ENCODE measurements at regions not wholly inside any gene's neighbourhood (a gene's known extent, or its start where the extent isn't known, plus 50 kb on each side); places are given as distances from the start of the nearest gene placed in this dataset.
"Not testable (repeated sequence)": the region's sequence is repeated elsewhere in the genome, so short reads cannot be mapped to it uniquely, and the experiment has no call there.

- no peak for DNase-seq (ENCODE audit: low spot score)
These were observed 354.4 kb upstream of the WWC1 start for GRCh38 chr5:167936944-167937634.

GRCh38 chr5:167937635-167937998 lies 353.8 kb upstream of the WWC1 start:
- DNase-seq (ENCODE audit: low spot score): no peak

DNA sequence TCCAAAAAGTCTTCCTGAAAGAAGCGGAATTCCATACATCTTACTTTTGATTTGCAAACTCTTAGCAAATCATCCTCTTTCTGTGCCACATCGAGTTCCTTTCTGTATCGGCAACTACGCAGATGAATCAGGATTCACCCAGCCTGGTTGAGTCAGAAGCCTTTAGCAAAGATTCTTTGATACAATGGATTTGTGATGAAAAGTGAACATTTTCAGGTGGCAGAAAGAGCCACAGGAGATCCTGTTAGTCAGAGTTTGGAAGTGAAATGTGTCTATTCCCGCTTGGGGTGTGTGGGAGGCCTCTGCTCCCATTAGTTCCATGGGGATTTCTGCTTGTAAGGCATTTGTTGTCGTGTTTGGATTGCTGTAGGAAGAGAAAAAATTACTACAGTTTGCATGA lies 351.8 kb upstream of the WWC1 start:
- DNase-seq (ENCODE audit: low spot score): no peak

DNA sequence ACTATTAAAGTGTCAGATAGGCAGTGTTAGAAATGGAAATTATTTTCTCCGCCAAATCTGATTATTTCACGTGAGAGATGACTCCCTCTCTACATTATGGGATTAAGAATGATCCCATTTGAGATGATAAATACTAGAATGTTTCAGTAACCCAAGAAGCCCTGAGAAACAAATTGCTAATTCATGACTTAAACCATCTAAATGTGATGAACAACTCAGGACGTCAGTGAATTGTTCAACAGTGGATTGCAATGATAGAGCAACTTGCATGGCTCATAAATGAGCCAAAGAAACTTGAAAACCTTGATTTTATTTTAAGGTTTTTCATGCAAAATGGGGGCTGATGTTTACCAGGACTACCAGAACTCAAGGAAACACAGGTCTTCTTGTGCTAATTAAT lies 350.5 kb upstream of the WWC1 start:
- no peak for DNase-seq (ENCODE audit: low spot score)

DNA sequence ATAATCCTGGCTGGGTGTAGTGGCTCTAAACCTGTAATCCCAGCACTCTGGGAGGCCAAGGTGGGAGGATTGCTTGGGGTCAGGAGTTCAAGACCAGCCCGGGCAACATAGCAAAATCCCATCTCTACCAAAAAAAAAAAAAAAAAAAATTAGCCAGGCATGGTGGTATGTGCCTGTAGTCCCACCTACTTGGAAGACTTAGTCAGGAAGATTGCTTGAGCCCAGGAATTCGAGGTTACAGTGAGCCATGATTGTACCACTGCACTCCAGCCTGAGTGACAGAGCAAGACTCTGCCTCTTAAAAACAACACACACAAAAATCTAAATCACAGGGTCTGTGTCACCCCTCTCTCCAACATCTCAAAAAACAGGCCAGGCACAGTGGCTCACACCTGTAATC lies 349.9 kb upstream of the WWC1 start:
- DNase-seq (ENCODE audit: low spot score): not testable (repeated sequence)

GRCh38 chr5:167943343-167943742 lies 348.1 kb upstream of the WWC1 start:
- no peak for DNase-seq (ENCODE audit: low spot score)

DNA sequence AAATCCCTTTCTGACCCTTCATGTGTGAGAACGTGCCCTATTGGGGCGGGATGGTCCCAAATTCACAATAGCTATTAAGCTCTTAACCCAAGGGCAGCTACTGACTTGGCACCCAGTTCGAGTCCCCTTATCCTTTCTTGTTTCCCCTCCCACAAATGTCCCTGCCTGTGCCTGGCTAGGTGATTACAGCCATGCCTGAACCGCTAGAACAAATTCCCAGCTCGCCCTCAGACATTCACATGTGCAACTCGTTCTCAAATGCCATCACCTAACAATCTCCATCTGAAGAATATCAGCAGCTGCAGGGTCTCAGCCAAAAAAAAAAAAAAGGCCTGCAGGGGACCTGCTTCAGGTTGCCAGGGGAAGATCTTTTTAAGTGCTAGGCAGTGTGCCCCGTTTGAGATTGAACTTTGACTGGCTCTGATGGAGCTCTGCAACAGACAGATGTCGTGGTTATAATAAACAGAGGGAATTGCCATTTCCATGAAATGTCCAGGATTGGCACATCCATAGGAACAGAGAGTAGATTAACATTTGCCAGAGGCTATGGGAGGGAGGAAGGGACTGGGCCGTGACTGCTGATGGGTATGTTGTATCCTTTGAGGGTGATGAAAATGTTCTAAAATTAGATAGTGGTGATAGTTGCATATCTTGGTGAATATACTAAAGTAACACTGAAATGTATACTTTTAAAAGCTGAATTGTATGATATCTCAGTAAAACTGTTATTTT lies 347.2 kb upstream of the WWC1 start:
- DNase-seq (ENCODE audit: low spot score): no peak

DNA sequence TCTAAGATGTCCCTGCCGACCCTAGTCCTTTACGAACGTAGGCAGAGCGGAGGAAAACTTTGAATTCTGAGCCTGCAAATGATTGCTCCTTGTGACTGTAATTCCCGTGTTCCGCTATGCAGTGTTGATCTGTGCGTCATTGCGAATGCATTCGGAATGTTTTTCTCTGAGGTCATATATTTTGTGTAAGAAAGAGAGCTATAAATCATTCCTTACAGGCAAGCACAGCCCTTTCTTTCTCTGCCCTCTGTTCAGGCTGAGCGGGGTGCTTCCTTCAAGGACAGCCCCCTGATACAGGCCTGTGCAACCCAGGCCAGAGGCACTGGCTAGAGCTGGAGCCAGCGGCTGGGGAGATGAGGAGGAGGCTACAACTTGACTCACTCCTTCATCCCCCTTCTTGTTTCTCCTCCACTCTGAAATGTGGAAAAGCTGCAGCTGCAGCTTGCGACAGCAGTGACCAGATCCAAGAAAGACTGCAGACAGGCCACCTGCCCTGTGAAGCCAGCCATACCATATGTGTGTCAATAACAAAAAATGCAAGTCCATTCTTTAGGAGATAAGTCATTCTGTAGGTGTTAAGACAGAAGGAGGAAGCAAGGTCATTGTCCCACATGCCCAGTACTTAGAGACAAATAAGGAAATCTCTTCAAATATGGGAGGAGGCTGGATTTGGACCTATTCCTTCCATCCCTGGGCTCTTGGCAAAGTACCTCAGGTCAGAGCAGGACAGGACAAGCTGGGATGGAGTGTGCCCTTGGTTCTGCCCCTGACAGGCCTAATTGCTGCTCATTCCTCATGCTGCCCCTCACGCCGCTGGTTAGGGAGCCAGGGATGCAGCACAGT lies 345.7 kb upstream of the WWC1 start:
- DNase-seq (ENCODE audit: low spot score): no peak

DNA sequence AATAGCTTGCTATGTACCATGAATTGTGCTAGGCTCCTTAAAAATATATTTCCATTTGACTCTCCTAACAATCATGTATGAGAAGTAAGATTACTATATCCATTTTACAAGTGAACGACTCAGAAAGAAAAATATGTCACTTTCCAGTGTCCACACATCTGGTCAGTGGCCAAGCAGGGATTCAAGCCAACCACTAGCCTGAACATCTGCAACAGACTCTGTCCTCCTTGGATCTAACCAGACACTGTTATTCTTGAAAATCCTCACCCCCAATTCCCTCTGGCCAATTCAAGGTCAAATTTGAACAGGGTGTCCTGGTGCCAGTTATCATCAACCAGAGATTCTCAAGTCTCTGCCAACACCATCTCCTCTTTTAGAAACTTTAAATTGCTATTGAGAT lies 344.1 kb upstream of the WWC1 start:
- no peak for DNase-seq (ENCODE audit: low spot score)

GRCh38 chr5:167948251-167948650 lies 343.2 kb upstream of the WWC1 start:
- no peak for DNase-seq (ENCODE audit: low spot score)

- no peak for DNase-seq (ENCODE audit: low spot score)
These were observed 342.0 kb upstream of the WWC1 start for GRCh38 chr5:167949435-167949834.

- no peak for DNase-seq (ENCODE audit: low spot score)
These were observed 341.2 kb upstream of the WWC1 start for GRCh38 chr5:167950126-167950721.

DNA sequence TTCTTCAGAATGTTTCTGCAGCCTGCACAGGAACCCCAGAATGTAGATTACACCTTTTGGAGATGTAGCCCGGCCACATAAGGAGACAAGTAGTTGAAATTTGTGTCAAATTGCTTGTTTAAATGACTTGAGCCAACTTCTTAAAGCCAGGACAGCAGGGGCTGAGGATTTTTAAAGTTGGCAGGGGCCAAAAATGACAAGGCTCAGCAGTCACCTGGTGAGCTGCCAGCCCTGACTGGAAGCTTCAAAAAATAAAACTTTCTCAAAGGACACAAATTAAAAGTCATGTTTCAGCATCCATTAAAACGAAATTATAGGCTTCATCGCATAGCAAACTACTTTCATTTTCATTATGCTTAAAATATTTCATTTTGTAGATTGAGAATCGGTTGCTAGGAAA lies 340.3 kb upstream of the WWC1 start:
- DNase-seq (ENCODE audit: low spot score): no peak

- DNase-seq (ENCODE audit: low spot score): no peak
These were observed 339.0 kb upstream of the WWC1 start for GRCh38 chr5:167952278-167952995.

DNA sequence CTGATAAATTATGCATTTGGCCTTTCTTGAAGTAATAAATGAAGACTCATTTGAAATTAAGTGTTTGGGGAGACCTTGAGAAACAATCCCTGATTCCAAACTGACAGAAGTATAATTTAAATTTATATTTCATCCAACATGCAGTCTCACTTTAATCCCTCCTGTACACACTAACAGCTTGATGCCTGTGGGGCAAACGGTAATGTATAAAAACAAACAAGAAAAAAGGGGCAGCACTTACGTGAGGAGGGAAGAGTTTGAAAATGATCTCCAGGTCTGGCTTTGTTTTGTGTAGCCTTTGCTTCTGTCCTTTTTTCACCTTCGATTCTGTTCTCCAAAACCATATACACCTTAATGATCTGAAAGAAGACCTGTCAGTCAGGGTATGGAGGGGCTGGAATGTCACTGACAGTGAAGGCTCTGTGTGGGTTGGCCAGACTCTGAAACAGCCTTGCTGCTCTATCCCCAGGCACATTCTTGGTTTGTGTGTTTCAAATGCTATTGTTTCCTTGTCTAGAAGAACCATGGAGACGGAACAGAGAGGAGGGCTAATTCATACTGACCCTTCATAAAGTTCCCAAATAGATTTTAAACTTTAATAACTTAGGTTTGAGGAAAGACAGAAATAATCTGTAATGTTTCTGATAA lies 338.2 kb upstream of the WWC1 start:
- DNase-seq (ENCODE audit: low spot score): no peak

- DNase-seq (ENCODE audit: low spot score): no peak
These were observed 329.7 kb upstream of the WWC1 start for GRCh38 chr5:167961731-167962130.

GRCh38 chr5:167964529-167964928 lies 326.9 kb upstream of the WWC1 start:
- no peak for DNase-seq (ENCODE audit: low spot score)

- no peak for DNase-seq (ENCODE audit: low spot score)
These were observed 325.7 kb upstream of the WWC1 start for GRCh38 chr5:167965710-167966109.

- DNase-seq (ENCODE audit: low spot score): no peak
These were observed 324.5 kb upstream of the WWC1 start for GRCh38 chr5:167966979-167967378.

GRCh38 chr5:167967494-167968177 lies 323.8 kb upstream of the WWC1 start:
- no peak for DNase-seq (ENCODE audit: low spot score)

DNA sequence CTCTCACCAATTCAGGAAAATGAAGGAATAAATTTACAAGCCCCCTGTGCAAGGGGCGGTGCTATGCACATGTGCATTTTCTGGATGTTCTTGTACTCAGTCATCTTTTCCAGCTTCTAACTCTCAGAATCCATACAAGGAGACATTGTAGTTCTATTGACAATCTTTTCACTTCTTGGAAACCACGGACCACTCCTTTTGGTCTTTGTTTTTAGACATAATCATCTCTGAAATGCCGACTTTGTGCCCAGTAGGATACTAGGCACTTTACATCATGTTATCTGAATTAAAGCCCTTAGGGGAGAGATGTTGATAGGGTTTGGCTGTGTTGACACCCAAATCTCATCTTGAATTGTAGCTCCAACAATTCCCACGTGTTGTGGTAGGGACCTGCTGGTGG lies 322.6 kb upstream of the WWC1 start:
- DNase-seq (ENCODE audit: low spot score): no peak
